Fibroblast of lung (primary cell): ENCODE measurements at regions not wholly inside any gene's neighbourhood (a gene's known extent, or its start where the extent isn't known, plus 50 kb on each side); places are given as distances from the start of the nearest gene placed in this dataset.

Experiments
- EZH2 ChIP-seq: IDR thresholded peaks from 2 replicates; pipeline ENCODE4 v1.5.1; 2012; ENCODE audit warnings: low read length, control low read depth, mild to moderate bottlenecking; ENCODE audit errors: missing control alignments
- TF ChIP-seq, protein P1 (sequence below), 2 donors: IDR thresholded peaks in 1 of 2; conservative IDR thresholded peaks in 1 of 2; 1 replicate in 1 of 2; 2 replicates in 1 of 2; pipeline ENCODE4 v1.5.1; 2011 to 2012; ENCODE audit warnings: low read length in 2 of 2, control low read depth in 1 of 2, inconsistent platforms in 1 of 2, low read depth in 1 of 2, mild to moderate bottlenecking in 1 of 2

DNA sequence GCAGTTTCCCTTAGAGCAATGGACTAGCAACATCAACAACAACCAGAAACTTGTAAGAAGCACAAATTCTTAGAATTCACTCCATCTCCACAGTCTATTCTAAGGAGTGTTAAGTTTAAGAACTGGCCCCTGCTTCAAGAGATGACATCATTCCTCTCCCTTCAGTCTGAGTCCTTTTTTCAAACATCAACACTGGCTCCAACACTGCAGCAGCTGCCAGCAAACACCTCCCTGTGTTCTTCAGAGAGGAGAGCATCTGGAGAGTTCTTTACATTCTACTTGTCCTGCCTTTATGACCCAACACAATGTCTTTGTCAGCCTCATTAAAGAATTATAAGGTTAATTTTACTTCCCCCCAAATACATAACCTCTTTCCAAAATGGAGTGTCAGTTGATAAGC, 122.3 kb downstream of the HNMT start:
- TF ChIP-seq, protein P1, sequence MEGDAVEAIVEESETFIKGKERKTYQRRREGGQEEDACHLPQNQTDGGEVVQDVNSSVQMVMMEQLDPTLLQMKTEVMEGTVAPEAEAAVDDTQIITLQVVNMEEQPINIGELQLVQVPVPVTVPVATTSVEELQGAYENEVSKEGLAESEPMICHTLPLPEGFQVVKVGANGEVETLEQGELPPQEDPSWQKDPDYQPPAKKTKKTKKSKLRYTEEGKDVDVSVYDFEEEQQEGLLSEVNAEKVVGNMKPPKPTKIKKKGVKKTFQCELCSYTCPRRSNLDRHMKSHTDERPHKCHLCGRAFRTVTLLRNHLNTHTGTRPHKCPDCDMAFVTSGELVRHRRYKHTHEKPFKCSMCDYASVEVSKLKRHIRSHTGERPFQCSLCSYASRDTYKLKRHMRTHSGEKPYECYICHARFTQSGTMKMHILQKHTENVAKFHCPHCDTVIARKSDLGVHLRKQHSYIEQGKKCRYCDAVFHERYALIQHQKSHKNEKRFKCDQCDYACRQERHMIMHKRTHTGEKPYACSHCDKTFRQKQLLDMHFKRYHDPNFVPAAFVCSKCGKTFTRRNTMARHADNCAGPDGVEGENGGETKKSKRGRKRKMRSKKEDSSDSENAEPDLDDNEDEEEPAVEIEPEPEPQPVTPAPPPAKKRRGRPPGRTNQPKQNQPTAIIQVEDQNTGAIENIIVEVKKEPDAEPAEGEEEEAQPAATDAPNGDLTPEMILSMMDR (conservative IDR thresholded peaks at IDR 0.05 in 1 of 2, IDR thresholded peaks at IDR 0.05 in 1 of 2; ENCODE audit: low read depth in 1 of 2, low read length in 2 of 2), result peak in 1 of 2 donors; percentile 1
- TF ChIP-seq EZH2, result no peak
